ENCODE measurements at regions not wholly inside any gene's neighbourhood (a gene's known extent, or its start where the extent isn't known, plus 50 kb on each side); places are given as distances from the start of the nearest gene placed in this dataset.
"Not testable (repeated sequence)": the region's sequence is repeated elsewhere in the genome, so short reads cannot be mapped to it uniquely, and the experiment has no call there.

DNA sequence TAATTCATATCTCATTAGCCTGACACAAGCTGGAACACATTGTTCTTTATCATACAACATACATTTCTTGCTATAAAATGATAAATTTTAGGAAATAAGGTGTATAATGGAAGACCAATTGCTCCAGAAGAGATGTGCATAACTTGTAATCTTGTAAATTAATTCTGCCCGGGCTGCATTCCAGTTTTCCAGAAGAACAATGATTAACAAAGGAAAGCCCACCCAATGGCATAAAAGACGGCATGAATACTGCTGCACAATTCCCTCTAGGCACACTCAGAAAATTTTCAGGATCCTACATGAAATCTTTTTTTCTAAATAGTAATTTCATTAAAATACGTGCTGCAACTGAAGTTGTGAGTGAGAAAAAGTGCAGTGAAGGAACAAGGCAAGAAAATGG is 137.4 kb upstream of the KRR1 start:
- Histone ChIP-seq H3K27me3 (ENCODE audit: control insufficient read depth in 2 of 2, insufficient read depth in 2 of 2, low read length in 2 of 2) (no peaks in the 10 kb centered on the region), H3K4me3 (ENCODE audit: low read length) (no peak overlapping the region), H3K4me1 (ENCODE audit: control insufficient read depth in 2 of 2, insufficient read depth in 2 of 2, low read length in 2 of 2) (no peaks in the 10 kb centered on the region), H3K9me3 (ENCODE audit: control insufficient read depth in 2 of 3, low read length in 3 of 3) (no peaks in the 10 kb centered on the region), H3K27ac (ENCODE audit: low read depth, low read length) (no peak overlapping the region), H3K36me3 (ENCODE audit: control insufficient read depth in 2 of 3, insufficient read depth in 3 of 3, low read length in 3 of 3) (no peaks in the 10 kb centered on the region)
- H3K27ac Mint-ChIP-seq, result no peak overlapping the region
- ChIA-PET CTCF (no interaction called here), POLR2A (no interaction called here)
- no peak for ATAC-seq
- peaks cover 4 to 31% (median 11%) of the 10 kb centered on the region in 5 donors for H3K27me3 Mint-ChIP-seq
- intact Hi-C loops (cut with micrococcal nuclease), result no loop called here
- no peaks in the 10 kb centered on the region for H3K4me1 Mint-ChIP-seq
- DNase-seq, result no peak
- peaks cover 0 to 6% (median 0%) of the 10 kb centered on the region in 5 donors for H3K36me3 Mint-ChIP-seq
- H3K9me3 Mint-ChIP-seq, result no peaks in the 10 kb centered on the region
- H3K4me3 Mint-ChIP-seq, result no peak overlapping the region

DNA sequence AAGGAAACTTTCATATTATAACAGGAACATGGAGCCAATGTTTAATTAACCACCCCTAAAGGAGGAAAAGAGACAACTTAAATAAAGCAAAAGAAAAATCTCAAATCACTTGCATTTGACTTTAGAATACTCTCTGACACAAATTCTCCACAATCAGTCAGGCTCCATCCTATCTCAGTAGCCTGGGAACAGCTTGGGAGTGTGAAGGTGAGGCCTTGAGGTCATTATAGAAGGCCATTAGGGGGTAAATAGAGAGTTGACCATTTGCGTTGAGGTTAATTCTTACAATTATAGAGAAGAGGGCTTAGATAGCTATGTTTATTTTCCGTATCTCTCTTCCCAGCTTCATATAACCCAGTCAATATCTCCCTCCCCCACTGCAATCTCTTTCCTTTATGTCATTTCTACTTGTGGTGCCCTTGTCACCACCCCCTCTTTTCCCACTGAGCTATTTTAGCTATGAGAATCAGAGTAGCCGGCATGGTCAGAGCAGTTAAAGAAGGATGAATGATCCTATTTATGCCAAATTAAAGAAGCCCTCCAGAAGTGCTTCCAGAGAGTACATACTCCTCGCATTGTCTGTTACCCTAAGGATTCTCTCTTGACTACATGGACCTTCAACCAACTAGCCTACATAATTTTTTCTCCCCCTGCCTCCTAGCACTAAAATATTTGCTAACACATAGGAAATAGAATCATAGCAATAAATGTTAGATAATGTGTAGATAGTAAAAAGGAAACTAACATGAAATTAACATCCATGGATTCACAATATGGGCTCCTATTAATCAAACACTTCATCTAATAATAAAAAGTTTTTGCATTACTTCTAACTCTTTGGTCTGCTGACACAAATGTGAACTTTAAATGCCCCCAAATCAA is 135.2 kb upstream of the KRR1 start:
- intact Hi-C loops (cut with micrococcal nuclease), result no loop called here
- POLR2A ChIA-PET, result no interaction called here
- Mint-ChIP-seq H3K4me3 (no peak overlapping the region), H3K27me3 (peaks cover 4 to 20% (median 10%) of the 10 kb centered on the region in 5 donors), H3K36me3 (no peaks in the 10 kb centered on the region), H3K4me1 (peaks cover 0 to 6% (median 0%) of the 10 kb centered on the region in 7 donors), H3K9me3 (no peaks in the 10 kb centered on the region), H3K27ac (no peak overlapping the region)
- H3K27me3 ChIP-seq (ENCODE audit: control insufficient read depth in 2 of 2, insufficient read depth in 2 of 2, low read length in 2 of 2), result no peaks in the 10 kb centered on the region
- ATAC-seq, result no peak
- H3K27ac ChIP-seq (ENCODE audit: low read depth, low read length), result no peak overlapping the region
- no peak for DNase-seq
- peaks cover 0 to 4% of the 10 kb centered on the region in 2 donors for H3K4me1 ChIP-seq (ENCODE audit: control insufficient read depth in 2 of 2, insufficient read depth in 2 of 2, low read length in 2 of 2)
- H3K36me3 ChIP-seq (ENCODE audit: control insufficient read depth in 2 of 3, insufficient read depth in 3 of 3, low read length in 3 of 3), result no peaks in the 10 kb centered on the region
- CTCF ChIA-PET, result no interaction called here
- no peak overlapping the region for H3K4me3 ChIP-seq (ENCODE audit: low read length)
- no peaks in the 10 kb centered on the region for H3K9me3 ChIP-seq (ENCODE audit: control insufficient read depth in 2 of 3, low read length in 3 of 3)

GRCh38 chr12:75644472-75645072 is 133.2 kb upstream of the KRR1 start:
- ChIA-PET POLR2A (no interaction called here), CTCF (no interaction called here)
- H3K9me3 Mint-ChIP-seq, result no peaks in the 10 kb centered on the region
- ATAC-seq, result no peak
- intact Hi-C loops (cut with micrococcal nuclease), result no loop called here
- Histone ChIP-seq H3K4me3 (ENCODE audit: low read length) (no peak overlapping the region), H3K4me1 (ENCODE audit: control insufficient read depth in 2 of 2, insufficient read depth in 2 of 2, low read length in 2 of 2) (peaks cover 0 to 11% of the 10 kb centered on the region in 2 donors), H3K27ac (ENCODE audit: low read depth, low read length) (no peak overlapping the region), H3K36me3 (ENCODE audit: control insufficient read depth in 2 of 3, insufficient read depth in 3 of 3, low read length in 3 of 3) (no peaks in the 10 kb centered on the region), H3K9me3 (ENCODE audit: control insufficient read depth in 2 of 3, low read length in 3 of 3) (no peaks in the 10 kb centered on the region), H3K27me3 (ENCODE audit: control insufficient read depth in 2 of 2, insufficient read depth in 2 of 2, low read length in 2 of 2) (no peaks in the 10 kb centered on the region)
- H3K36me3 Mint-ChIP-seq, result no peaks in the 10 kb centered on the region
- H3K27me3 Mint-ChIP-seq, result peaks cover 4 to 11% (median 10%) of the 10 kb centered on the region in 5 donors
- H3K4me1 Mint-ChIP-seq, result peaks cover 0 to 19% (median 0%) of the 10 kb centered on the region in 7 donors
- no peak for DNase-seq
- no peak overlapping the region for H3K27ac Mint-ChIP-seq
- H3K4me3 Mint-ChIP-seq, result no peak overlapping the region

- H3K36me3 ChIP-seq (ENCODE audit: control insufficient read depth in 2 of 3, insufficient read depth in 3 of 3, low read length in 3 of 3); H3K27me3 ChIP-seq (ENCODE audit: control insufficient read depth in 2 of 2, insufficient read depth in 2 of 2, low read length in 2 of 2); POLR2A ChIA-PET; H3K36me3 Mint-ChIP-seq; H3K9me3 ChIP-seq (ENCODE audit: control insufficient read depth in 2 of 3, low read length in 3 of 3); ATAC-seq; DNase-seq; H3K4me3 Mint-ChIP-seq; H3K4me3 ChIP-seq (ENCODE audit: low read length); H3K9me3 Mint-ChIP-seq; H3K27ac ChIP-seq (ENCODE audit: low read depth, low read length); H3K27ac Mint-ChIP-seq; intact Hi-C loops (cut with micrococcal nuclease): not testable (repeated sequence)
- H3K4me1 ChIP-seq (ENCODE audit: control insufficient read depth in 2 of 2, insufficient read depth in 2 of 2, low read length in 2 of 2), result peaks cover 0 to 11% of the 10 kb centered on the region in 2 donors
- CTCF ChIA-PET, result interaction anchor here (0.6 kb wide), 1 partner anchor 459 kb away, joined by 3 read pairs; no protein-coding TSS in a partner anchor
- H3K27me3 Mint-ChIP-seq, result peaks cover under 1 to 11% (median 10%) of the 10 kb centered on the region in 5 donors
- H3K4me1 Mint-ChIP-seq, result peaks cover 0 to 19% (median 0%) of the 10 kb centered on the region in 7 donors
Observed at GRCh38 chr12:75643119-75643518, 131.7 kb upstream of the KRR1 start.

GRCh38 chr12:75642226-75642625 is 130.8 kb upstream of the KRR1 start:
- no peaks in the 10 kb centered on the region for H3K36me3 Mint-ChIP-seq
- no peaks in the 10 kb centered on the region for H3K36me3 ChIP-seq (ENCODE audit: control insufficient read depth in 2 of 3, insufficient read depth in 3 of 3, low read length in 3 of 3)
- H3K9me3 Mint-ChIP-seq, result no peaks in the 10 kb centered on the region
- ATAC-seq, result no peak
- ChIA-PET POLR2A (no interaction called here), CTCF (no interaction called here)
- no peaks in the 10 kb centered on the region for H3K9me3 ChIP-seq (ENCODE audit: control insufficient read depth in 2 of 3, low read length in 3 of 3)
- H3K4me3 ChIP-seq (ENCODE audit: low read length), result no peak overlapping the region
- H3K27me3 ChIP-seq (ENCODE audit: control insufficient read depth in 2 of 2, insufficient read depth in 2 of 2, low read length in 2 of 2), result no peaks in the 10 kb centered on the region
- intact Hi-C loops (cut with micrococcal nuclease), result no loop called here
- H3K27ac ChIP-seq (ENCODE audit: low read depth, low read length), result no peak overlapping the region
- H3K4me1 Mint-ChIP-seq, result peaks cover 0 to 19% (median 0%) of the 10 kb centered on the region in 7 donors
- H3K4me3 Mint-ChIP-seq, result no peak overlapping the region
- H3K27ac Mint-ChIP-seq, result no peak overlapping the region
- peaks cover 0 to 11% (median 8%) of the 10 kb centered on the region in 5 donors for H3K27me3 Mint-ChIP-seq
- peaks cover 0 to 11% of the 10 kb centered on the region in 2 donors for H3K4me1 ChIP-seq (ENCODE audit: control insufficient read depth in 2 of 2, insufficient read depth in 2 of 2, low read length in 2 of 2)
- DNase-seq, result no peak

- peaks cover 0 to 20% (median 0%) of the 10 kb centered on the region in 7 donors for H3K4me1 Mint-ChIP-seq
- ChIA-PET CTCF (interaction anchor here (0.6 kb wide), 1 partner anchor 21 kb away, joined by 3 read pairs; no protein-coding TSS in a partner anchor), POLR2A (no interaction called here)
- DNase-seq (peak in 1 of 9 donors; percentile 55), ATAC-seq (peak; percentile 74)
- H3K27me3 Mint-ChIP-seq, result peaks cover 1 to 10% (median 6%) of the 10 kb centered on the region in 5 donors
- peaks cover 0 to 11% of the 10 kb centered on the region in 2 donors for H3K4me1 ChIP-seq (ENCODE audit: control insufficient read depth in 2 of 2, insufficient read depth in 2 of 2, low read length in 2 of 2)
- peak overlapping the region in 1 of 10 donors; percentile 20 for H3K4me3 Mint-ChIP-seq
- intact Hi-C loops (cut with micrococcal nuclease), result loop anchor here in 1 of 2 donors (1.0 to 2.0 kb wide), 5 partner anchors 14 to 396 kb away; no protein-coding TSS in a partner anchor
- H3K27ac Mint-ChIP-seq, result peak overlapping the region in 1 of 9 donors; percentile 53
- no peaks in the 10 kb centered on the region for H3K36me3 ChIP-seq (ENCODE audit: control insufficient read depth in 2 of 3, insufficient read depth in 3 of 3, low read length in 3 of 3)
- no peak overlapping the region for H3K4me3 ChIP-seq (ENCODE audit: low read length)
- no peaks in the 10 kb centered on the region for H3K36me3 Mint-ChIP-seq
- H3K27ac ChIP-seq (ENCODE audit: low read depth, low read length), result no peak overlapping the region
- H3K9me3 ChIP-seq (ENCODE audit: control insufficient read depth in 2 of 3, low read length in 3 of 3), result no peaks in the 10 kb centered on the region
- no peaks in the 10 kb centered on the region for H3K27me3 ChIP-seq (ENCODE audit: control insufficient read depth in 2 of 2, insufficient read depth in 2 of 2, low read length in 2 of 2)
- H3K9me3 Mint-ChIP-seq, result no peaks in the 10 kb centered on the region
Observed at GRCh38 chr12:75641031-75641780, 129.8 kb upstream of the KRR1 start.

Data from naive thymus-derived CD4-positive, alpha-beta T cell (primary cell).